ENCODE measurements at regions not wholly inside any gene's neighbourhood (a gene's known extent, or its start where the extent isn't known, plus 50 kb on each side); places are given as distances from the start of the nearest gene placed in this dataset.

- 6% methylated on average over 2 of the region's 2 CpGs for WGBS (ENCODE audit: missing lambda C conversion rate)
- H3K27ac ChIP-seq: no peak overlapping the region
- no peak for FAIRE-seq
Measured at GRCh38 chr1:30162565-30162964, 560.8 kb downstream of the MATN1 start.

GRCh38 chr1:30161953-30162352, 561.4 kb downstream of the MATN1 start:
- FAIRE-seq: no peak
- POLR2A ChIA-PET: no interaction called here
- no peak overlapping the region for H3K4me3 ChIP-seq

More at GRCh38 chr1:30162565-30162964, 560.8 kb downstream of the MATN1 start:
- Histone ChIP-seq H3K4me2 (no peak overlapping the region), H3K9me3 (no peaks in the 10 kb centered on the region), H3K4me1 (no peaks in the 10 kb centered on the region), H3K4me3 (no peak overlapping the region)
- DNase-seq (ENCODE audit: low read depth in 1 of 2, low spot score in 1 of 2) (no peak), ATAC-seq (no peak)
- ChIA-PET CTCF (no interaction called here), POLR2A (no interaction called here)
- TF ChIP-seq RARB (CRISPR knock-in tag; IDR thresholded peaks at IDR 0.05) (no peak), KDM5A (IDR thresholded peaks at IDR 0.05) (no peak), MYC (IDR thresholded peaks at IDR 0.05; ENCODE audit: borderline replicate concordance, low read length) (no peak), CBX8 (IDR thresholded peaks at IDR 0.05) (no peak), HES2 (IDR thresholded peaks at IDR 0.05) (no peak), CEBPB (IDR thresholded peaks at IDR 0.05) (no peak), KDM1A (IDR thresholded peaks at IDR 0.05; ENCODE audit: low read depth) (no peak)

More at GRCh38 chr1:30161953-30162352, 561.4 kb downstream of the MATN1 start:
- Histone ChIP-seq H3K9me3 (no peaks in the 10 kb centered on the region), H3K4me2 (no peak overlapping the region), H3K4me1 (no peaks in the 10 kb centered on the region), H3K27ac (no peak overlapping the region)
- no peak for ATAC-seq
- CTCF ChIA-PET: no interaction called here
- WGBS (ENCODE audit: missing lambda C conversion rate): 60% methylated on average over 4 of the region's 6 CpGs
- TF ChIP-seq MAX (IDR thresholded peaks at IDR 0.05) (no peak), SMC3 (IDR thresholded peaks at IDR 0.05) (no peak), SREBF2 (IDR thresholded peaks at IDR 0.05) (no peak), KDM1A (IDR thresholded peaks at IDR 0.05; ENCODE audit: low read depth) (no peak), NR3C1 (IDR thresholded peaks at IDR 0.05) (no peak), RAD21 (conservative IDR thresholded peaks at IDR 0.05 in 1 of 2, IDR thresholded peaks at IDR 0.05 in 1 of 2) (no peak), CHD2 (IDR thresholded peaks at IDR 0.05; ENCODE audit: low read length, partially characterized antibody) (no peak), HOXA7 (CRISPR knock-in tag; IDR thresholded peaks at IDR 0.05) (no peak), RNF2 (IDR thresholded peaks at IDR 0.05; ENCODE audit: borderline replicate concordance, low read depth) (no peak), NFE2L2 (conservative IDR thresholded peaks at IDR 0.05; ENCODE audit: low read length) (no peak), JUN (IDR thresholded peaks at IDR 0.05) (no peak), BCL3 (IDR thresholded peaks at IDR 0.05) (no peak), CHD4 (IDR thresholded peaks at IDR 0.05; ENCODE audit: borderline replicate concordance) (no peak), MAZ (IDR thresholded peaks at IDR 0.05; ENCODE audit: borderline replicate concordance, low read depth, low read length) (no peak), CTCF (IDR thresholded peaks at IDR 0.05) (no peak), HOXB13 (CRISPR knock-in tag; IDR thresholded peaks at IDR 0.05; ENCODE audit: low read depth) (no peak), FOXS1 (CRISPR knock-in tag; IDR thresholded peaks at IDR 0.05) (no peak), HEYL (CRISPR knock-in tag; IDR thresholded peaks at IDR 0.05) (no peak), HMGXB4 (CRISPR knock-in tag; IDR thresholded peaks at IDR 0.05; ENCODE audit: borderline replicate concordance) (no peak)
- no peak for DNase-seq (ENCODE audit: low read depth in 1 of 2, low spot score in 1 of 2)
